GM12878 (cell line): ENCODE measurements at regions not wholly inside any gene's neighbourhood (a gene's known extent, or its start where the extent isn't known, plus 50 kb on each side); places are given as distances from the start of the nearest gene placed in this dataset.

Experiments used
- ATAC-seq: fragments of 200-7000 bp; cut with Tn5 transposase; 3 replicates; pipeline ENCODE4 v1.9.1; 2020; ENCODE audit warnings: mild to moderate bottlenecking, moderate library complexity
- BruUV-seq: library from RNA; stranded (reverse); fragments of 400-500 nt; replicated peaks from 2 replicates; lab custom pipeline; 2021; lab: Mats Ljungman, UMichigan
- CTCF ChIA-PET: fragments of 300-600 bp; sonication (Branson Sonifier 250); formaldehyde crosslinking; extraction: SDS; loops from one replicate; lab custom pipeline; 2021; ENCODE audit warnings: inconsistent platforms; lab: Yijun Ruan, JAX
- POLR2A ChIA-PET: fragments of 350-600 bp; formaldehyde crosslinking; extraction: SDS; loops from one replicate; lab custom pipeline; 2021; ENCODE audit warnings: inconsistent platforms; lab: Charles Lee
- RAD21 ChIA-PET: fragments of 300-600 bp; sonication (Branson Sonifier 250); formaldehyde crosslinking; loops from one replicate; lab custom pipeline; 2023; ENCODE audit warnings: antibody characterized with exemption; ENCODE audit not compliant: unreplicated experiment; lab: Charles Lee
- SMC1A ChIA-PET: fragments of 300-600 bp; sonication (Branson Sonifier 250); formaldehyde crosslinking; loops from one replicate; lab custom pipeline; 2023; ENCODE audit not compliant: unreplicated experiment, uncharacterized antibody; lab: Charles Lee
- DNase-seq: peaks from one replicate; pipeline ENCODE4 v3.0.0-alpha.2; 2011; ENCODE audit warnings: low read depth, low spot score
- FAIRE-seq: peaks from 3 replicates; lab custom pipeline; 2011; peaks lifted over from hg19 to GRCh38; lab: Jason Lieb, UNC
- H2AFZ ChIP-seq: 2 replicates; pipeline ENCODE4 v1.6.0; 2011; ENCODE audit warnings: low read depth, low read length, control low read depth; ENCODE audit not compliant: control insufficient read depth
- H3K27ac ChIP-seq: 2 replicates; pipeline ENCODE4 v1.5.1; 2011; ENCODE audit warnings: control low read depth; ENCODE audit not compliant: control insufficient read depth, insufficient read depth
- H3K27me3 ChIP-seq, 2 experiments: replicated peaks in 1 of 2; 2 replicates each; pipeline versions ENCODE4 v1.6.0 to v1.6.1; 2011; ENCODE audit warnings: low read length in 1 of 2; ENCODE audit not compliant: control insufficient read depth in 2 of 2, insufficient read depth in 2 of 2
- H3K36me3 ChIP-seq, 2 experiments: 2 replicates each; pipeline ENCODE4 v1.5.1; 2011; ENCODE audit warnings: low read length in 1 of 2; ENCODE audit not compliant: control insufficient read depth in 2 of 2, insufficient read depth in 2 of 2
- H3K4me1 ChIP-seq: 2 replicates; pipeline ENCODE4 v1.6.1; 2011; ENCODE audit warnings: mild to moderate bottlenecking, low read length, moderate library complexity, mixed read lengths; ENCODE audit not compliant: control insufficient read depth, insufficient read depth
- H3K4me2 ChIP-seq: 2 replicates; pipeline ENCODE4 v1.6.0; 2011; ENCODE audit warnings: control low read depth; ENCODE audit not compliant: control insufficient read depth, insufficient read depth
- H3K4me3 ChIP-seq: fragments of 200-600 bp; sonication (generic); 2 replicates; pipeline ENCODE4 v1.5.1; 2016
- H3K79me2 ChIP-seq: 2 replicates; pipeline ENCODE4 v1.6.0; 2011; ENCODE audit warnings: low read length; ENCODE audit not compliant: control insufficient read depth, insufficient read depth
- H3K9ac ChIP-seq: 2 replicates; pipeline ENCODE4 v1.8.0; 2011; ENCODE audit warnings: low read length, control low read depth, mixed read lengths; ENCODE audit not compliant: control insufficient read depth, insufficient read depth
- H3K9me3 ChIP-seq: replicated peaks from 3 replicates; pipeline ENCODE4 v1.5.1; 2011; ENCODE audit warnings: mild to moderate bottlenecking, low read length; ENCODE audit not compliant: control insufficient read depth, insufficient read depth
- H4K20me1 ChIP-seq: 2 replicates; pipeline ENCODE4 v1.6.0; 2011; ENCODE audit not compliant: control insufficient read depth, insufficient read depth
- BACH1 ChIP-seq: fragments of 450-650 bp; IDR thresholded peaks from 2 replicates; pipeline ENCODE4 v1.6.1; 2017; ENCODE audit warnings: mild to moderate bottlenecking, borderline replicate concordance
- BMI1 ChIP-seq: fragments of 450-650 bp; IDR thresholded peaks from 2 replicates; pipeline ENCODE4 v1.6.1; 2016; ENCODE audit warnings: mild to moderate bottlenecking, moderate library complexity, borderline replicate concordance
- EP300 ChIP-seq, 2 experiments: fragments of 150-350 bp in 1 of 2; IDR thresholded peaks; 2 replicates each; pipeline ENCODE4 v1.6.1; 2011 to 2012; ENCODE audit warnings: low read depth in 2 of 2, low read length in 2 of 2, borderline replicate concordance in 1 of 2, improper control_type of control experiment in 1 of 2, inconsistent platforms in 1 of 2; ENCODE audit not compliant: control insufficient read depth in 1 of 2
- JUND ChIP-seq: IDR thresholded peaks from 2 replicates; pipeline ENCODE4 v1.6.1; 2012; ENCODE audit warnings: low read depth, mild to moderate bottlenecking, low read length, improper control_type of control experiment, moderate library complexity
- NBN ChIP-seq: fragments of 450-650 bp; IDR thresholded peaks from 2 replicates; pipeline ENCODE4 v1.6.1; 2016
- PAX8 ChIP-seq: fragments of 450-650 bp; IDR thresholded peaks from 2 replicates; pipeline ENCODE4 v1.6.1; 2017; ENCODE audit warnings: mild to moderate bottlenecking, moderate library complexity
- SREBF2 ChIP-seq: IDR thresholded peaks from 2 replicates; pipeline ENCODE4 v1.6.1; 2012; ENCODE audit warnings: mild to moderate bottlenecking, low read length
- TAF1 ChIP-seq: IDR thresholded peaks from 2 replicates; pipeline ENCODE4 v1.6.1; 2011; ENCODE audit warnings: mild to moderate bottlenecking, low read depth, low read length, borderline replicate concordance
- TARDBP ChIP-seq: IDR thresholded peaks from 2 replicates; pipeline ENCODE4 v1.6.1; 2016; ENCODE audit warnings: borderline replicate concordance
- TCF12 ChIP-seq: IDR thresholded peaks from 2 replicates; pipeline ENCODE4 v1.6.1; 2011; ENCODE audit warnings: low read depth, mild to moderate bottlenecking, low read length
- WGBS: methylation state at CpG from one replicate; pipeline ENCODE4 v1.1.6; 2016; ENCODE audit warnings: low lambda C conversion rate; ENCODE audit not compliant: insufficient replicate concordance, insufficient coverage; ENCODE audit errors: missing lambda C conversion rate; 5-methylcytosine and 5-hydroxymethylcytosine counted together
- in situ Hi-C: fragments of 300-500 bp; cut with MboI; formaldehyde crosslinking; loops from 9 replicates; pipeline ENCODE4 v1.14.3; 2018; ENCODE audit warnings: mixed read lengths
- intact Hi-C: fragments of 100-400 bp; cut with micrococcal nuclease; formaldehyde crosslinking; loops from one replicate; pipeline ENCODE4 v1.14.2; 2022; ENCODE audit not compliant: unreplicated experiment
- TF ChIP-seq, protein P1 (sequence below): fragments of 450-650 bp; IDR thresholded peaks from 2 replicates; pipeline ENCODE4 v1.6.1; 2016; ENCODE audit warnings: mild to moderate bottlenecking
- TF ChIP-seq, protein P2 (sequence below): IDR thresholded peaks from 2 replicates; pipeline ENCODE4 v1.6.1; 2012; ENCODE audit warnings: low read depth, low read length, improper control_type of control experiment
- TF ChIP-seq, protein P3 (sequence below): IDR thresholded peaks from 2 replicates; pipeline ENCODE4 v1.6.1; 2012; ENCODE audit warnings: mild to moderate bottlenecking, low read depth, low read length
- TF ChIP-seq, protein P4 (sequence below): fragments of 150-350 bp; IDR thresholded peaks from 2 replicates; pipeline ENCODE4 v1.6.1; 2014; ENCODE audit warnings: mild to moderate bottlenecking, low read depth, low read length

DNA sequence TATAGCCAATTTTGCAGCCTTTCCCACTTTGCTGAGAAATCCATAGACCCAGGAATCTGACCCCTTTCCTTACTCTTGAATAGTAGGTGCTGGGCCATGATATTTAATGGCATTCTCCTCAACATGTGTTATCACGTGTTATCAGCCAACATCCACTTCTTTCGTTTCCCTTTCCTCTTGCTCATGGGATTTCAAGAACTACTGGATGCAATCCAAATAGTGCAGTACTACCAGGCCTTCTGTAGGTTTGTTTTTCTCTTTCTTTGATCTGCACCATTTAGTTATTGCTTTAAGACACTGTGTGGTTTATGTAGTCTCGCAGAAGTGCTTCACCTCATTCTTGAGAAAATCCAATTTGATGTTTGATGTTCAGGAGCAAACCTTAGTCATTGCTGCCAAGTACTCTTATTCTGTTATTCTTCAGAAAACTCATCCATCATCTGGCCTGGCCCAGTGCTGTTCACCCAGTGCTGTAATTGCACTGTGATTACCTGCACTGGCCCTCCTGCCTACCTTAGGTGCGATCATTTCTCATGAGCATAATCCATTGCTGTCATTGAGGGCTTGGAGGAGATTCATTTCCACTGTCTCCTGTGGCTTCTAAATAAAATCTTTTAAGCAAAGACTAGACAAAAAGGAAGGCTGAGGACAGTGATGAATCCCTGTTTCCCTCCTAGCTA lies 315.3 kb downstream of the BMPER start:
- BruUV-seq = no TSS peak
- no peaks in the 10 kb centered on the region for H4K20me1 ChIP-seq
- DNase-seq (no peak), FAIRE-seq (no peak), ATAC-seq (no peak)
- POLR2A ChIA-PET = no interaction called here
- no peak overlapping the region for H2AFZ ChIP-seq
- intact Hi-C loops = no loop called here
- in situ Hi-C loops = no loop called here
- TF ChIP-seq SREBF2 (no peak), PAX8 (no peak), BACH1 (no peak), EP300 (IDR thresholded peaks at IDR 0.05; ENCODE audit: borderline replicate concordance in 1 of 2, control insufficient read depth in 1 of 2, low read depth in 2 of 2, low read length in 2 of 2) (no peak), TARDBP (no peak), TCF12 (no peak), BMI1 (no peak), TAF1 (no peak), JUND (no peak), NBN (no peak)
- TF ChIP-seq, protein P1, sequence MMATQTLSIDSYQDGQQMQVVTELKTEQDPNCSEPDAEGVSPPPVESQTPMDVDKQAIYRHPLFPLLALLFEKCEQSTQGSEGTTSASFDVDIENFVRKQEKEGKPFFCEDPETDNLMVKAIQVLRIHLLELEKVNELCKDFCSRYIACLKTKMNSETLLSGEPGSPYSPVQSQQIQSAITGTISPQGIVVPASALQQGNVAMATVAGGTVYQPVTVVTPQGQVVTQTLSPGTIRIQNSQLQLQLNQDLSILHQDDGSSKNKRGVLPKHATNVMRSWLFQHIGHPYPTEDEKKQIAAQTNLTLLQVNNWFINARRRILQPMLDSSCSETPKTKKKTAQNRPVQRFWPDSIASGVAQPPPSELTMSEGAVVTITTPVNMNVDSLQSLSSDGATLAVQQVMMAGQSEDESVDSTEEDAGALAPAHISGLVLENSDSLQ = no peak
- TF ChIP-seq, protein P2, sequence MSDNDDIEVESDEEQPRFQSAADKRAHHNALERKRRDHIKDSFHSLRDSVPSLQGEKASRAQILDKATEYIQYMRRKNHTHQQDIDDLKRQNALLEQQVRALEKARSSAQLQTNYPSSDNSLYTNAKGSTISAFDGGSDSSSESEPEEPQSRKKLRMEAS = no peak
- TF ChIP-seq, protein P3, sequence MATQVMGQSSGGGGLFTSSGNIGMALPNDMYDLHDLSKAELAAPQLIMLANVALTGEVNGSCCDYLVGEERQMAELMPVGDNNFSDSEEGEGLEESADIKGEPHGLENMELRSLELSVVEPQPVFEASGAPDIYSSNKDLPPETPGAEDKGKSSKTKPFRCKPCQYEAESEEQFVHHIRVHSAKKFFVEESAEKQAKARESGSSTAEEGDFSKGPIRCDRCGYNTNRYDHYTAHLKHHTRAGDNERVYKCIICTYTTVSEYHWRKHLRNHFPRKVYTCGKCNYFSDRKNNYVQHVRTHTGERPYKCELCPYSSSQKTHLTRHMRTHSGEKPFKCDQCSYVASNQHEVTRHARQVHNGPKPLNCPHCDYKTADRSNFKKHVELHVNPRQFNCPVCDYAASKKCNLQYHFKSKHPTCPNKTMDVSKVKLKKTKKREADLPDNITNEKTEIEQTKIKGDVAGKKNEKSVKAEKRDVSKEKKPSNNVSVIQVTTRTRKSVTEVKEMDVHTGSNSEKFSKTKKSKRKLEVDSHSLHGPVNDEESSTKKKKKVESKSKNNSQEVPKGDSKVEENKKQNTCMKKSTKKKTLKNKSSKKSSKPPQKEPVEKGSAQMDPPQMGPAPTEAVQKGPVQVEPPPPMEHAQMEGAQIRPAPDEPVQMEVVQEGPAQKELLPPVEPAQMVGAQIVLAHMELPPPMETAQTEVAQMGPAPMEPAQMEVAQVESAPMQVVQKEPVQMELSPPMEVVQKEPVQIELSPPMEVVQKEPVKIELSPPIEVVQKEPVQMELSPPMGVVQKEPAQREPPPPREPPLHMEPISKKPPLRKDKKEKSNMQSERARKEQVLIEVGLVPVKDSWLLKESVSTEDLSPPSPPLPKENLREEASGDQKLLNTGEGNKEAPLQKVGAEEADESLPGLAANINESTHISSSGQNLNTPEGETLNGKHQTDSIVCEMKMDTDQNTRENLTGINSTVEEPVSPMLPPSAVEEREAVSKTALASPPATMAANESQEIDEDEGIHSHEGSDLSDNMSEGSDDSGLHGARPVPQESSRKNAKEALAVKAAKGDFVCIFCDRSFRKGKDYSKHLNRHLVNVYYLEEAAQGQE = no peak
- TF ChIP-seq, protein P4, sequence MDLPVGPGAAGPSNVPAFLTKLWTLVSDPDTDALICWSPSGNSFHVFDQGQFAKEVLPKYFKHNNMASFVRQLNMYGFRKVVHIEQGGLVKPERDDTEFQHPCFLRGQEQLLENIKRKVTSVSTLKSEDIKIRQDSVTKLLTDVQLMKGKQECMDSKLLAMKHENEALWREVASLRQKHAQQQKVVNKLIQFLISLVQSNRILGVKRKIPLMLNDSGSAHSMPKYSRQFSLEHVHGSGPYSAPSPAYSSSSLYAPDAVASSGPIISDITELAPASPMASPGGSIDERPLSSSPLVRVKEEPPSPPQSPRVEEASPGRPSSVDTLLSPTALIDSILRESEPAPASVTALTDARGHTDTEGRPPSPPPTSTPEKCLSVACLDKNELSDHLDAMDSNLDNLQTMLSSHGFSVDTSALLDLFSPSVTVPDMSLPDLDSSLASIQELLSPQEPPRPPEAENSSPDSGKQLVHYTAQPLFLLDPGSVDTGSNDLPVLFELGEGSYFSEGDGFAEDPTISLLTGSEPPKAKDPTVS = no peak
- H3K9ac ChIP-seq = no peak overlapping the region
- H3K79me2 ChIP-seq = no peaks in the 10 kb centered on the region
- H3K4me2 ChIP-seq = no peak overlapping the region
- H3K4me1 ChIP-seq = no peaks in the 10 kb centered on the region
- no peak overlapping the region for H3K4me3 ChIP-seq
- 17% methylated on average over 4 of the region's 4 CpGs for WGBS
- H3K27me3 ChIP-seq = no peaks in the 10 kb centered on the region
- no peaks in the 10 kb centered on the region for H3K9me3 ChIP-seq
- no peaks in the 10 kb centered on the region for H3K36me3 ChIP-seq
- H3K27ac ChIP-seq = no peak overlapping the region
- CTCF ChIA-PET = no interaction called here
- RAD21 ChIA-PET = no interaction called here
- SMC1A ChIA-PET = no interaction called here
